ENCODE measurements at regions not wholly inside any gene's neighbourhood (a gene's known extent, or its start where the extent isn't known, plus 50 kb on each side); places are given as distances from the start of the nearest gene placed in this dataset.

GRCh38 chr5:58228896-58229295 is 231.0 kb downstream of the PLK2 start:
- TF ChIP-seq CTCF (IDR thresholded peaks at IDR 0.05 in 8 of 11, conservative IDR thresholded peaks at IDR 0.05 in 3 of 11) (no peak), POLR2A (IDR thresholded peaks at IDR 0.05) (no peak), POLR2AphosphoS5 (IDR thresholded peaks at IDR 0.05) (no peak)

Data from spleen (tissue), 7 donors.